Ovary (tissue), 3 donors: ENCODE measurements at regions not wholly inside any gene's neighbourhood (a gene's known extent, or its start where the extent isn't known, plus 50 kb on each side); places are given as distances from the start of the nearest gene placed in this dataset.

Experiments used
- POLR2A ChIP-seq: fragments of 450-650 bp; IDR thresholded peaks from one replicate; pipeline ENCODE4 v1.6.1; 2017; ENCODE audit warnings: antibody characterized with exemption, mild to moderate bottlenecking, moderate library complexity
- TF ChIP-seq, protein P1 (sequence below), 3 donors: fragments of 450-650 bp in 2 of 3; fragments of 200-600 bp in 1 of 3; IDR thresholded peaks; one replicate each; pipeline versions ENCODE4 v1.5.1 to v1.8.0; 2016 to 2022; ENCODE audit warnings: antibody characterized with exemption in 3 of 3, mild to moderate bottlenecking in 1 of 3
- donor health status: DM: no; HTN: no; CAD: no.

DNA sequence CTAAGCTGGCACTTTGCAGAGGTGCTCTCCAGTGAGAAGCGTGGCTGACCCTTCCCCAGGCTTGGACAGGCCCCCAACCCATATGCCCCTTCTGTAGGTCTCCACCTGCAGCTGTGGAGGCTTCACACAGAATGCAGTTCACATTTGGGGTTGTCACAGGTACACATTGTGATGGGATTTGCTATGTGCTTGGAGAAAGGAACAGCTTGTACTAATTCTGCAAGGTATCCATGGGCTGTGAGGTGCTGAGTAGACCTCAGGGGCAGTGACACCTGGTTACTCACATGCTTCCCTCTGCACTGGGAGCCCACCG, 188.9 kb downstream of the CXCL12 start:
- TF ChIP-seq, protein P1, sequence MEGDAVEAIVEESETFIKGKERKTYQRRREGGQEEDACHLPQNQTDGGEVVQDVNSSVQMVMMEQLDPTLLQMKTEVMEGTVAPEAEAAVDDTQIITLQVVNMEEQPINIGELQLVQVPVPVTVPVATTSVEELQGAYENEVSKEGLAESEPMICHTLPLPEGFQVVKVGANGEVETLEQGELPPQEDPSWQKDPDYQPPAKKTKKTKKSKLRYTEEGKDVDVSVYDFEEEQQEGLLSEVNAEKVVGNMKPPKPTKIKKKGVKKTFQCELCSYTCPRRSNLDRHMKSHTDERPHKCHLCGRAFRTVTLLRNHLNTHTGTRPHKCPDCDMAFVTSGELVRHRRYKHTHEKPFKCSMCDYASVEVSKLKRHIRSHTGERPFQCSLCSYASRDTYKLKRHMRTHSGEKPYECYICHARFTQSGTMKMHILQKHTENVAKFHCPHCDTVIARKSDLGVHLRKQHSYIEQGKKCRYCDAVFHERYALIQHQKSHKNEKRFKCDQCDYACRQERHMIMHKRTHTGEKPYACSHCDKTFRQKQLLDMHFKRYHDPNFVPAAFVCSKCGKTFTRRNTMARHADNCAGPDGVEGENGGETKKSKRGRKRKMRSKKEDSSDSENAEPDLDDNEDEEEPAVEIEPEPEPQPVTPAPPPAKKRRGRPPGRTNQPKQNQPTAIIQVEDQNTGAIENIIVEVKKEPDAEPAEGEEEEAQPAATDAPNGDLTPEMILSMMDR (IDR thresholded peaks at IDR 0.05) = no peak
- no peak for TF ChIP-seq POLR2A
